Peyer's patch (tissue), 4 donors: ENCODE measurements at regions not wholly inside any gene's neighbourhood (a gene's known extent, or its start where the extent isn't known, plus 50 kb on each side); places are given as distances from the start of the nearest gene placed in this dataset.

Experiments used
- POLR2A ChIP-seq, 2 donors: fragments of 450-650 bp; IDR thresholded peaks; one replicate each; pipeline ENCODE4 v1.5.1; 2017; ENCODE audit warnings: antibody characterized with exemption in 2 of 2, mild to moderate bottlenecking in 2 of 2, moderate library complexity in 2 of 2
- TF ChIP-seq, protein P1 (sequence below), 6 experiments: fragments of 450-650 bp in 4 of 6; fragments of 200-600 bp in 2 of 6; sonication (generic) in 1 of 6; IDR thresholded peaks; one replicate each; pipeline ENCODE4 v1.5.1; 2017 to 2019; ENCODE audit warnings: antibody characterized with exemption in 6 of 6, mild to moderate bottlenecking in 3 of 6, moderate library complexity in 1 of 6

DNA sequence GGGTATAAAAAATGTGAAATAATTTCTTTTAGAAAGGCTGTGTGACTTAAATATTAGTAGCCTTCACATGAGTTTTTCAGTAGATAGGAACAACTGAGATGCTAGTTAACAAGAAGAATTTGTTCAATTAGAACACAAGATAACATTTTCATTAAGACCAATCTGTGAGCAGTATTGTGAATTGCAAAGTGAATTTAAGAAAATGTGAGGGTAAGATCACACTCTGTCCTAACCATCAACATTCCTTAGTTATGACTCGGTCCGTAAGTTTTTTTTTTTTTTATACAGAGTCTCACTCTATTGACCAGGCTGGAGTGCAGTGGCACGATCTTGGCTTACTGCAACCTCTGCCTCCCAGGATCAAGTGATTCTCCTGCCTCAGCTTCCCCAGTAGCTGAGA is 180.2 kb upstream of the EGFLAM start:
- TF ChIP-seq POLR2A (IDR thresholded peaks at IDR 0.05), result no peak
- TF ChIP-seq, protein P1, sequence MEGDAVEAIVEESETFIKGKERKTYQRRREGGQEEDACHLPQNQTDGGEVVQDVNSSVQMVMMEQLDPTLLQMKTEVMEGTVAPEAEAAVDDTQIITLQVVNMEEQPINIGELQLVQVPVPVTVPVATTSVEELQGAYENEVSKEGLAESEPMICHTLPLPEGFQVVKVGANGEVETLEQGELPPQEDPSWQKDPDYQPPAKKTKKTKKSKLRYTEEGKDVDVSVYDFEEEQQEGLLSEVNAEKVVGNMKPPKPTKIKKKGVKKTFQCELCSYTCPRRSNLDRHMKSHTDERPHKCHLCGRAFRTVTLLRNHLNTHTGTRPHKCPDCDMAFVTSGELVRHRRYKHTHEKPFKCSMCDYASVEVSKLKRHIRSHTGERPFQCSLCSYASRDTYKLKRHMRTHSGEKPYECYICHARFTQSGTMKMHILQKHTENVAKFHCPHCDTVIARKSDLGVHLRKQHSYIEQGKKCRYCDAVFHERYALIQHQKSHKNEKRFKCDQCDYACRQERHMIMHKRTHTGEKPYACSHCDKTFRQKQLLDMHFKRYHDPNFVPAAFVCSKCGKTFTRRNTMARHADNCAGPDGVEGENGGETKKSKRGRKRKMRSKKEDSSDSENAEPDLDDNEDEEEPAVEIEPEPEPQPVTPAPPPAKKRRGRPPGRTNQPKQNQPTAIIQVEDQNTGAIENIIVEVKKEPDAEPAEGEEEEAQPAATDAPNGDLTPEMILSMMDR (IDR thresholded peaks at IDR 0.05), result no peak
